GM12878 (cell line): ENCODE measurements at regions not wholly inside any gene's neighbourhood (a gene's known extent, or its start where the extent isn't known, plus 50 kb on each side); places are given as distances from the start of the nearest gene placed in this dataset.

Experiments used
- ATAC-seq: fragments of 200-7000 bp; cut with Tn5 transposase; 3 replicates; pipeline ENCODE4 v1.9.1; 2020; ENCODE audit warnings: mild to moderate bottlenecking, moderate library complexity
- BruUV-seq: library from RNA; stranded (reverse); fragments of 400-500 nt; replicated peaks from 2 replicates; lab custom pipeline; 2021; lab: Mats Ljungman, UMichigan
- CTCF ChIA-PET: fragments of 300-600 bp; sonication (Branson Sonifier 250); formaldehyde crosslinking; extraction: SDS; loops from one replicate; lab custom pipeline; 2021; ENCODE audit warnings: inconsistent platforms; lab: Yijun Ruan, JAX
- POLR2A ChIA-PET: fragments of 350-600 bp; formaldehyde crosslinking; extraction: SDS; loops from one replicate; lab custom pipeline; 2021; ENCODE audit warnings: inconsistent platforms; lab: Charles Lee
- RAD21 ChIA-PET: fragments of 300-600 bp; sonication (Branson Sonifier 250); formaldehyde crosslinking; loops from one replicate; lab custom pipeline; 2023; ENCODE audit warnings: antibody characterized with exemption; ENCODE audit not compliant: unreplicated experiment; lab: Charles Lee
- SMC1A ChIA-PET: fragments of 300-600 bp; sonication (Branson Sonifier 250); formaldehyde crosslinking; loops from one replicate; lab custom pipeline; 2023; ENCODE audit not compliant: unreplicated experiment, uncharacterized antibody; lab: Charles Lee
- DNase-seq: peaks from one replicate; pipeline ENCODE4 v3.0.0-alpha.2; 2011; ENCODE audit warnings: low read depth, low spot score
- FAIRE-seq: peaks from 3 replicates; lab custom pipeline; 2011; peaks lifted over from hg19 to GRCh38; lab: Jason Lieb, UNC
- H2AFZ ChIP-seq: 2 replicates; pipeline ENCODE4 v1.6.0; 2011; ENCODE audit warnings: low read depth, low read length, control low read depth; ENCODE audit not compliant: control insufficient read depth
- H3K27ac ChIP-seq: 2 replicates; pipeline ENCODE4 v1.5.1; 2011; ENCODE audit warnings: control low read depth; ENCODE audit not compliant: control insufficient read depth, insufficient read depth
- H3K27me3 ChIP-seq, 2 experiments: replicated peaks in 1 of 2; 2 replicates each; pipeline versions ENCODE4 v1.6.0 to v1.6.1; 2011; ENCODE audit warnings: low read length in 1 of 2; ENCODE audit not compliant: control insufficient read depth in 2 of 2, insufficient read depth in 2 of 2
- H3K36me3 ChIP-seq, 2 experiments: 2 replicates each; pipeline ENCODE4 v1.5.1; 2011; ENCODE audit warnings: low read length in 1 of 2; ENCODE audit not compliant: control insufficient read depth in 2 of 2, insufficient read depth in 2 of 2
- H3K4me1 ChIP-seq: 2 replicates; pipeline ENCODE4 v1.6.1; 2011; ENCODE audit warnings: mild to moderate bottlenecking, low read length, moderate library complexity, mixed read lengths; ENCODE audit not compliant: control insufficient read depth, insufficient read depth
- H3K4me2 ChIP-seq: 2 replicates; pipeline ENCODE4 v1.6.0; 2011; ENCODE audit warnings: control low read depth; ENCODE audit not compliant: control insufficient read depth, insufficient read depth
- H3K4me3 ChIP-seq: fragments of 200-600 bp; sonication (generic); 2 replicates; pipeline ENCODE4 v1.5.1; 2016
- H3K79me2 ChIP-seq: 2 replicates; pipeline ENCODE4 v1.6.0; 2011; ENCODE audit warnings: low read length; ENCODE audit not compliant: control insufficient read depth, insufficient read depth
- H3K9ac ChIP-seq: 2 replicates; pipeline ENCODE4 v1.8.0; 2011; ENCODE audit warnings: low read length, control low read depth, mixed read lengths; ENCODE audit not compliant: control insufficient read depth, insufficient read depth
- H3K9me3 ChIP-seq: replicated peaks from 3 replicates; pipeline ENCODE4 v1.5.1; 2011; ENCODE audit warnings: mild to moderate bottlenecking, low read length; ENCODE audit not compliant: control insufficient read depth, insufficient read depth
- H4K20me1 ChIP-seq: 2 replicates; pipeline ENCODE4 v1.6.0; 2011; ENCODE audit not compliant: control insufficient read depth, insufficient read depth
- BCL11A ChIP-seq: IDR thresholded peaks from 2 replicates; pipeline ENCODE4 v1.6.1; 2011; ENCODE audit warnings: low read depth, low read length
- BHLHE40 ChIP-seq, 2 experiments: fragments of 450-650 bp in 1 of 2; IDR thresholded peaks; 2 replicates each; pipeline ENCODE4 v1.6.1; 2011 to 2017; ENCODE audit warnings: low read depth in 2 of 2, borderline replicate concordance in 1 of 2, improper control_type of control experiment in 1 of 2, low read length in 1 of 2, mild to moderate bottlenecking in 1 of 2
- GATAD2B ChIP-seq: fragments of 450-650 bp; conservative IDR thresholded peaks from 2 replicates; pipeline ENCODE4 v1.6.1; 2017; ENCODE audit warnings: low read depth, mild to moderate bottlenecking, moderate library complexity
- IKZF1 ChIP-seq: fragments of 450-650 bp; conservative IDR thresholded peaks from 2 replicates; pipeline ENCODE4 v1.6.1; 2017; ENCODE audit warnings: antibody characterized with exemption, mild to moderate bottlenecking
- KDM1A ChIP-seq: fragments of 200-600 bp; sonication (generic); IDR thresholded peaks from 2 replicates; pipeline ENCODE4 v1.6.1; 2016; ENCODE audit warnings: borderline replicate concordance
- MYC ChIP-seq: IDR thresholded peaks from 2 replicates; pipeline ENCODE4 v1.6.1; 2011; ENCODE audit warnings: mild to moderate bottlenecking, low read length, moderate library complexity, inconsistent platforms; ENCODE audit not compliant: insufficient read depth, insufficient replicate concordance, insufficient read length, severe bottlenecking
- PBX3 ChIP-seq: IDR thresholded peaks from 2 replicates; pipeline ENCODE4 v1.6.1; 2011; ENCODE audit warnings: mild to moderate bottlenecking, low read depth, low read length, moderate library complexity; ENCODE audit not compliant: insufficient replicate concordance
- RAD51 ChIP-seq: fragments of 450-650 bp; IDR thresholded peaks from 2 replicates; pipeline ENCODE4 v1.6.1; 2016; ENCODE audit warnings: moderate library complexity, mild to moderate bottlenecking, inconsistent platforms
- SIX5 ChIP-seq: IDR thresholded peaks from 2 replicates; pipeline ENCODE4 v1.6.1; 2011; ENCODE audit warnings: mild to moderate bottlenecking, low read depth, low read length, moderate library complexity; ENCODE audit not compliant: severe bottlenecking
- STAT1 ChIP-seq: fragments of 450-650 bp; conservative IDR thresholded peaks from 2 replicates; pipeline ENCODE4 v1.6.1; 2014; ENCODE audit warnings: antibody characterized with exemption, mild to moderate bottlenecking
- WGBS: methylation state at CpG from one replicate; pipeline ENCODE4 v1.1.6; 2016; ENCODE audit warnings: low lambda C conversion rate; ENCODE audit not compliant: insufficient replicate concordance, insufficient coverage; ENCODE audit errors: missing lambda C conversion rate; 5-methylcytosine and 5-hydroxymethylcytosine counted together
- in situ Hi-C: fragments of 300-500 bp; cut with MboI; formaldehyde crosslinking; loops from 9 replicates; pipeline ENCODE4 v1.14.3; 2018; ENCODE audit warnings: mixed read lengths
- intact Hi-C: fragments of 100-400 bp; cut with micrococcal nuclease; formaldehyde crosslinking; loops from one replicate; pipeline ENCODE4 v1.14.2; 2022; ENCODE audit not compliant: unreplicated experiment
- TF ChIP-seq, protein P1 (sequence below): IDR thresholded peaks from 2 replicates; pipeline ENCODE4 v1.6.1; 2012; ENCODE audit warnings: low read depth, low read length, improper control_type of control experiment

DNA sequence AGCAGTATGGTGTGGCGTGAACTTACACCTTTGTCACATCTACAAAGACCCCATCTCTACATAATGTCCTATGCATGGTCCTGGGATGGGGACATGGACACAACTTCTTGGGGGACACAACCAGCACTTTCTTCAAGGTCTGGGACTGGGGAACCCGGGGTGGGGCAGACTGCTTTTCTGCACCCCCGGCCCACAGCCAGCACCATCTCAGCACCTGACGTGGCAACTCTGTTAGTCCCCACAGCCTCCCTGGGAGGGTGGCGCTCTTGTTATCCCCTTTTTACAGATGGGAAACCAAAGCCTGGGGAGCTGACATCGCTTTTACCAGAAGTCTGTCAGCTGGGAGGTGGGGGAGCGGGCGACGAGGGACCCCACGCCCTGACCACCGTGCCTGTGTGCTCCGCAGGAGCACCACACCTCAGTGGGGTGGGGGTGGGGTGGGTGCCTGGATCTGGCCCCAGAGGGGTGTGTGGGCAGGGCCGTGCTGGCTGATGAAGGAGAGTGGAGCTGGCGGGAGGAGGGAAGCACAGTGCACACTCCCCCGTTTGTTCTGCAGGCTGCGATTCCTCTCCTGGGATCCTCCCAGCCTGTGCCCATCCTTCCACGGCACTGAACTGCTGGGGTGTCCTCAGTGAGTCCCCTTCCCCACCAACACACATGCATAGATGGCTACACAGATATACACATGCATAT, 115.4 kb upstream of the GSE1 start:
- H3K27ac ChIP-seq = no peak overlapping the region
- POLR2A ChIA-PET = no interaction called here
- H3K4me3 ChIP-seq = no peak overlapping the region
- H3K4me1 ChIP-seq = no peaks in the 10 kb centered on the region
- TF ChIP-seq PBX3 = no peak
- no peak for TF ChIP-seq RAD51
- no peak for TF ChIP-seq GATAD2B
- no peak for TF ChIP-seq IKZF1
- TF ChIP-seq, protein P1, sequence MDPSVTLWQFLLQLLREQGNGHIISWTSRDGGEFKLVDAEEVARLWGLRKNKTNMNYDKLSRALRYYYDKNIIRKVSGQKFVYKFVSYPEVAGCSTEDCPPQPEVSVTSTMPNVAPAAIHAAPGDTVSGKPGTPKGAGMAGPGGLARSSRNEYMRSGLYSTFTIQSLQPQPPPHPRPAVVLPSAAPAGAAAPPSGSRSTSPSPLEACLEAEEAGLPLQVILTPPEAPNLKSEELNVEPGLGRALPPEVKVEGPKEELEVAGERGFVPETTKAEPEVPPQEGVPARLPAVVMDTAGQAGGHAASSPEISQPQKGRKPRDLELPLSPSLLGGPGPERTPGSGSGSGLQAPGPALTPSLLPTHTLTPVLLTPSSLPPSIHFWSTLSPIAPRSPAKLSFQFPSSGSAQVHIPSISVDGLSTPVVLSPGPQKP = no peak
- TF ChIP-seq BCL11A = no peak
- TF ChIP-seq KDM1A = no peak
- no peak for TF ChIP-seq MYC
- no peak for TF ChIP-seq SIX5
- TF ChIP-seq BHLHE40 (IDR thresholded peaks at IDR 0.05; ENCODE audit: borderline replicate concordance in 1 of 2, low read depth in 2 of 2, low read length in 1 of 2) = no peak
- no peak for TF ChIP-seq STAT1
- no peaks in the 10 kb centered on the region for H3K36me3 ChIP-seq
- no peaks in the 10 kb centered on the region for H4K20me1 ChIP-seq
- ATAC-seq = no peak
- intact Hi-C loops (no loop called here), in situ Hi-C loops (no loop called here)
- BruUV-seq = no TSS peak
- peaks cover 0 to 3% of the 10 kb centered on the region in 2 experiments; a peak in 2 of 4 replicates for H3K27me3 ChIP-seq
- no peak overlapping the region for H3K4me2 ChIP-seq
- 43% methylated on average over 16 of the region's 17 CpGs for WGBS
- no peak overlapping the region for H3K9ac ChIP-seq
- RAD21 ChIA-PET = no interaction called here
- FAIRE-seq = no peak
- no peaks in the 10 kb centered on the region for H3K9me3 ChIP-seq
- CTCF ChIA-PET = no interaction called here
- H2AFZ ChIP-seq = no peak overlapping the region
- no peaks in the 10 kb centered on the region for H3K79me2 ChIP-seq
- SMC1A ChIA-PET = no interaction called here
- no peak for DNase-seq
